Upper lobe of left lung (tissue), 6 donors: ENCODE measurements at regions not wholly inside any gene's neighbourhood (a gene's known extent, or its start where the extent isn't known, plus 50 kb on each side); places are given as distances from the start of the nearest gene placed in this dataset.
A peak's percentile ranks its signal among the peaks of the same experiment; 100 is the strongest.

Experiments used
- ATAC-seq, 2 donors: fragments of 200-7000 bp; cut with Tn5 transposase; one replicate each; pipeline ENCODE4 v1.9.1; 2022; ENCODE audit warnings: mild to moderate bottlenecking in 2 of 2, moderate library complexity in 2 of 2; ENCODE audit not compliant: low FRiP score in 2 of 2
- DNase-seq, 2 donors: peaks; one replicate each; pipeline ENCODE4 v3.0.0-alpha.2; 2019 to 2020
- H3K27ac ChIP-seq, 4 donors: fragments of 200-600 bp; sonication (generic); one replicate each; pipeline ENCODE4 v1.5.1; 2016 to 2019
- H3K27me3 ChIP-seq, 4 donors: fragments of 200-600 bp; sonication (generic); one replicate each; pipeline ENCODE4 v1.5.1; 2017 to 2019
- H3K36me3 ChIP-seq, 4 donors: fragments of 200-600 bp; sonication (generic); one replicate each; pipeline ENCODE4 v1.5.1; 2016 to 2019
- H3K4me1 ChIP-seq, 4 donors: fragments of 200-600 bp; sonication (generic); one replicate each; pipeline ENCODE4 v1.5.1; 2018 to 2019
- H3K4me3 ChIP-seq, 4 donors: fragments of 200-600 bp; sonication (generic); one replicate each; pipeline ENCODE4 v1.5.1; 2017 to 2019; ENCODE audit warnings: mild to moderate bottlenecking in 2 of 4, moderate library complexity in 1 of 4
- H3K9me3 ChIP-seq, 4 donors: fragments of 200-600 bp; sonication (generic); one replicate each; pipeline ENCODE4 v1.5.1; 2018 to 2019
- CTCF ChIP-seq, 6 experiments: fragments of 450-650 bp in 4 of 6; fragments of 200-600 bp in 2 of 6; sonication (generic) in 2 of 6; IDR thresholded peaks; one replicate each; pipeline ENCODE4 v1.5.1; 2016 to 2019; ENCODE audit warnings: antibody characterized with exemption in 6 of 6
- EP300 ChIP-seq, 4 donors: sonication (generic); formaldehyde crosslinking; IDR thresholded peaks; one replicate each; pipeline ENCODE4 v1.5.1; 2017; ENCODE audit warnings: antibody characterized with exemption in 4 of 4, control low read depth in 2 of 4
- POLR2A ChIP-seq, 4 donors: fragments of 450-650 bp; IDR thresholded peaks; one replicate each; pipeline ENCODE4 v1.5.1; 2016 to 2017; ENCODE audit warnings: antibody characterized with exemption in 4 of 4, mild to moderate bottlenecking in 2 of 4
- POLR2AphosphoS5 ChIP-seq, 2 donors: sonication (generic); formaldehyde crosslinking; IDR thresholded peaks; one replicate each; pipeline ENCODE4 v1.5.1; 2017; ENCODE audit warnings: antibody characterized with exemption in 2 of 2
- WGBS, 2 donors: methylation state at CpG; one replicate each; pipeline ENCODE4 v1.1.5; 2017 to 2018; 5-methylcytosine and 5-hydroxymethylcytosine counted together
- donor health status: DM: no; HTN: no; CAD: no; lungs with moderate emphysema.
- donor health status: DM: no; HTN: yes; CAD: no; lungs with severe emphysema.

- no peaks in the 10 kb centered on the region for H3K9me3 ChIP-seq
- no peaks in the 10 kb centered on the region for H3K4me1 ChIP-seq
- no peak for DNase-seq
- ATAC-seq, result no peak
- no peaks in the 10 kb centered on the region for H3K36me3 ChIP-seq
- no peak overlapping the region for H3K27ac ChIP-seq
- WGBS, 2 donors, result 80 to 86% methylated on average over 4 of the region's 4 CpGs
- no peaks in the 10 kb centered on the region for H3K27me3 ChIP-seq
- TF ChIP-seq POLR2AphosphoS5 (IDR thresholded peaks at IDR 0.05) (no peak), CTCF (IDR thresholded peaks at IDR 0.05) (no peak), POLR2A (IDR thresholded peaks at IDR 0.05) (no peak), EP300 (IDR thresholded peaks at IDR 0.05) (no peak)
- H3K4me3 ChIP-seq, result no peak overlapping the region
These were observed 181.3 kb downstream of the CAND1 start for GRCh38 chr12:67450441-67450840.

- WGBS, 2 donors, result 59 to 68% methylated on average over 4 of the region's 4 CpGs
- no peaks in the 10 kb centered on the region for H3K9me3 ChIP-seq
- no peak for DNase-seq
- no peaks in the 10 kb centered on the region for H3K27me3 ChIP-seq
- no peak overlapping the region for H3K4me3 ChIP-seq
- H3K4me1 ChIP-seq, result peaks cover 0 to 3% (median 0%) of the 10 kb centered on the region in 4 donors
- no peaks in the 10 kb centered on the region for H3K36me3 ChIP-seq
- H3K27ac ChIP-seq, result no peak overlapping the region
- TF ChIP-seq CTCF (IDR thresholded peaks at IDR 0.05), result no peak
- no peak for TF ChIP-seq POLR2AphosphoS5 (IDR thresholded peaks at IDR 0.05)
- no peak for TF ChIP-seq EP300 (IDR thresholded peaks at IDR 0.05)
- TF ChIP-seq POLR2A (IDR thresholded peaks at IDR 0.05), result no peak
- no peak for ATAC-seq
These were observed 182.0 kb downstream of the CAND1 start for GRCh38 chr12:67451206-67451605.

- DNase-seq (no peak), ATAC-seq (peak in 1 of 2 donors; percentile 50)
- Histone ChIP-seq H3K9me3 (no peaks in the 10 kb centered on the region), H3K27ac (no peak overlapping the region), H3K36me3 (no peaks in the 10 kb centered on the region), H3K4me1 (peaks cover 3 to 13% (median 7%) of the 10 kb centered on the region in 4 donors), H3K4me3 (no peak overlapping the region), H3K27me3 (no peaks in the 10 kb centered on the region)
- TF ChIP-seq CTCF (IDR thresholded peaks at IDR 0.05) (no peak), POLR2A (IDR thresholded peaks at IDR 0.05) (no peak), POLR2AphosphoS5 (IDR thresholded peaks at IDR 0.05) (no peak), EP300 (IDR thresholded peaks at IDR 0.05) (no peak)
- WGBS, 2 donors, result 76 to 83% methylated on average over 7 of the region's 7 CpGs
These were observed 183.1 kb downstream of the CAND1 start for GRCh38 chr12:67452119-67452805.

DNA sequence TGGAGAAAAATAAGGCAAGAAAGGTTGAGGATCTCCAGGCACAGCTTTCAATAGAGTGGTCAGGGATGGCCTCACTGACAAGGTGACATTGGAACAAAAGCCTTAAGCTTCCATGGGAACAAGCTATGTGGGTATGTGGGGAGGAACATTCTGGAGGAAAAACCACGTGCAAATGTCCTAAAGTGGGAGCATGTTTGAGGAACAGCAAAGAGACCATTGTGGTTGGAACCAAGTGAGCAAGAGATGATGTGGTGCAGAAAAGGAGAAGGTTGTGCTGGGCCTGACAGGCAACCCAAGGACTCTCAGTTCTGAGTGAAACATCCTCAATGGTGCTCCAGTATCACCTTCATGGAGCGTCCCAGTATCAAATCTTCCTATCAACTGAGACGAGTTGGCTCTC, 184.0 kb downstream of the CAND1 start:
- Histone ChIP-seq H3K36me3 (no peaks in the 10 kb centered on the region), H3K4me1 (peaks cover 3 to 13% (median 9%) of the 10 kb centered on the region in 4 donors), H3K4me3 (no peak overlapping the region), H3K27ac (no peak overlapping the region), H3K27me3 (no peaks in the 10 kb centered on the region), H3K9me3 (no peaks in the 10 kb centered on the region)
- ATAC-seq (no peak), DNase-seq (no peak)
- TF ChIP-seq POLR2AphosphoS5 (IDR thresholded peaks at IDR 0.05), result no peak
- no peak for TF ChIP-seq POLR2A (IDR thresholded peaks at IDR 0.05)
- TF ChIP-seq EP300 (IDR thresholded peaks at IDR 0.05), result no peak
- TF ChIP-seq CTCF (IDR thresholded peaks at IDR 0.05), result no peak
- WGBS, 2 donors, result 82 to 92% methylated on average over 3 of the region's 3 CpGs

GRCh38 chr12:67455236-67455635, 186.1 kb downstream of the CAND1 start:
- H3K27ac ChIP-seq, result no peak overlapping the region
- WGBS, 2 donors, result 78 to 79% methylated on average over 6 of the region's 6 CpGs
- no peak overlapping the region for H3K4me3 ChIP-seq
- no peak for TF ChIP-seq CTCF (IDR thresholded peaks at IDR 0.05)
- no peak for TF ChIP-seq POLR2A (IDR thresholded peaks at IDR 0.05)
- no peak for TF ChIP-seq POLR2AphosphoS5 (IDR thresholded peaks at IDR 0.05)
- TF ChIP-seq EP300 (IDR thresholded peaks at IDR 0.05), result no peak
- peak in 1 of 2 donors; percentile 24 for ATAC-seq
- H3K36me3 ChIP-seq, result no peaks in the 10 kb centered on the region
- no peaks in the 10 kb centered on the region for H3K9me3 ChIP-seq
- peaks cover 3 to 13% (median 9%) of the 10 kb centered on the region in 4 donors for H3K4me1 ChIP-seq
- H3K27me3 ChIP-seq, result no peaks in the 10 kb centered on the region
- no peak for DNase-seq
